ENCODE measurements at regions not wholly inside any gene's neighbourhood (a gene's known extent, or its start where the extent isn't known, plus 50 kb on each side); places are given as distances from the start of the nearest gene placed in this dataset.
"Not testable (repeated sequence)": the region's sequence is repeated elsewhere in the genome, so short reads cannot be mapped to it uniquely, and the experiment has no call there.

- TF ChIP-seq, protein P1, sequence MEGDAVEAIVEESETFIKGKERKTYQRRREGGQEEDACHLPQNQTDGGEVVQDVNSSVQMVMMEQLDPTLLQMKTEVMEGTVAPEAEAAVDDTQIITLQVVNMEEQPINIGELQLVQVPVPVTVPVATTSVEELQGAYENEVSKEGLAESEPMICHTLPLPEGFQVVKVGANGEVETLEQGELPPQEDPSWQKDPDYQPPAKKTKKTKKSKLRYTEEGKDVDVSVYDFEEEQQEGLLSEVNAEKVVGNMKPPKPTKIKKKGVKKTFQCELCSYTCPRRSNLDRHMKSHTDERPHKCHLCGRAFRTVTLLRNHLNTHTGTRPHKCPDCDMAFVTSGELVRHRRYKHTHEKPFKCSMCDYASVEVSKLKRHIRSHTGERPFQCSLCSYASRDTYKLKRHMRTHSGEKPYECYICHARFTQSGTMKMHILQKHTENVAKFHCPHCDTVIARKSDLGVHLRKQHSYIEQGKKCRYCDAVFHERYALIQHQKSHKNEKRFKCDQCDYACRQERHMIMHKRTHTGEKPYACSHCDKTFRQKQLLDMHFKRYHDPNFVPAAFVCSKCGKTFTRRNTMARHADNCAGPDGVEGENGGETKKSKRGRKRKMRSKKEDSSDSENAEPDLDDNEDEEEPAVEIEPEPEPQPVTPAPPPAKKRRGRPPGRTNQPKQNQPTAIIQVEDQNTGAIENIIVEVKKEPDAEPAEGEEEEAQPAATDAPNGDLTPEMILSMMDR (IDR thresholded peaks at IDR 0.05; ENCODE audit: extremely low read depth, insufficient read depth, missing control alignments), result no peak
- in situ Hi-C loops (cut with MboI; ENCODE audit: low pct_unique_long_range_greater_than_20kb, low sequenced_read_pairs, unreplicated experiment), result no loop called here
- DNase-seq (ENCODE audit: low spot score), result no peak
These were observed 315.0 kb upstream of the SLC39A10 start for GRCh38 chr2:195342061-195342460.

DNA sequence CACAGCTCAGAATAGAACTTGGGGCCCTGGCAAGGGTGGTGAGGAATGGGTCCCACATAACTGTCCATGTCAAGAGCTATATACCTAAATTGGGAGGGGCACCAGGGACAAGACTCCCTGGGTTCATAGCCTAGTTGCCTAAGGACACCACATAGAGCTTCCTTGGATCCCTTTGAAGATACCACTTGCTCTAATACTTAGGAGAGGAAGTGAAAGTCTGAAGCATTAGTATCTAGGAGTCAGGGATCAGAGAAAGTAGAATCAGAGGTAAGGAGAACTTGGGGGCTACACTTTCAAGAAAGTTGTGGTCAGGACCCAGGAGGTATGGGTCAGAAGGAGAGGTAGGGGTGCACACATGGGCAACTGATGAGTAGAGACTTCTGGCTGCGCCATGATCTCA is 318.2 kb upstream of the SLC39A10 start:
- no peak for DNase-seq (ENCODE audit: low spot score)
- in situ Hi-C loops (cut with MboI; ENCODE audit: low pct_unique_long_range_greater_than_20kb, low sequenced_read_pairs, unreplicated experiment), result no loop called here

GRCh38 chr2:195337597-195337996 is 319.4 kb upstream of the SLC39A10 start:
- DNase-seq (ENCODE audit: low spot score), result no peak
- TF ChIP-seq, protein P1 (IDR thresholded peaks at IDR 0.05; ENCODE audit: extremely low read depth, insufficient read depth, missing control alignments), result no peak
- in situ Hi-C loops (cut with MboI; ENCODE audit: low pct_unique_long_range_greater_than_20kb, low sequenced_read_pairs, unreplicated experiment), result no loop called here

More for the DNA sequence above, 318.2 kb upstream of the SLC39A10 start:
- TF ChIP-seq, protein P1 (IDR thresholded peaks at IDR 0.05; ENCODE audit: extremely low read depth, insufficient read depth, missing control alignments), result no peak

DNA sequence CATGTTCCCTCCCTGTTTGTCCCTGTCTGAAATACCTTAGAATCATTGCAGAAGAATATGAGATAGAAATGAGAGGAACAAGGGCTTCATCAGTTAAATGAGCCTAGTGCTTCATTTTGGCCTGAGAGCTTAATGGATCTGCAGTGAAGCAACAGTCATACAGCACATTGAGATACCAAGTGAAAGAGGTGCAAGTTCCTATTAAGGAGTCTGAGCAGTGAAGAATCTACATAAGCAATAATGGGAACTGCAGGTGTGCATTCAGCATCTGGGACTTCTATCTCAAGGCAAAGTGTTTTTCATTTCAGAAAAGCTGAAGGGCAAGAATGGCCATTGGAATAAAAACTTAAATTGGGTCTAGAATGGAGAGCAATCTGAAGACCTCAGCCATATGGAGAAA is 323.2 kb upstream of the SLC39A10 start:
- TF ChIP-seq, protein P1 (IDR thresholded peaks at IDR 0.05; ENCODE audit: extremely low read depth, insufficient read depth, missing control alignments), result no peak
- in situ Hi-C loops (cut with MboI; ENCODE audit: low pct_unique_long_range_greater_than_20kb, low sequenced_read_pairs, unreplicated experiment), result no loop called here
- DNase-seq (ENCODE audit: low spot score), result no peak

DNA sequence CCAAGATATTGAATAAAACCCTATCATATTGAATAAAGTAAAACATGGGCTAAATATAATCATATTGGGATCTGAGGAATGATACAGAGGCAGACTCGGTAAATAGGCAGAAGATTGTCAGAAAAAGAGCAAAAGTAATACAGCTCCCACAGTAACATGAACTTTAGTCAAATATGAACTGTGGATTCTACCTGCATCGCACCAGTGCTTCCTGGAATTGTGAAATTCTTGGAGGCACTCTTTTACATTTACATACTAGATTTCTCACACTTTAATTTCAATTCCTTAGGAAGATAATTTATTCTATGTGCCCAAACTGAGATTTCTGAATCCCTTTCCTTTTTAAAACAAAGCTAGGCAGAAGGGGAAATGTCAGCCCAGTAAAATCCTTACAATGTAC is 325.1 kb upstream of the SLC39A10 start:
- TF ChIP-seq, protein P1 (IDR thresholded peaks at IDR 0.05; ENCODE audit: extremely low read depth, insufficient read depth, missing control alignments), result no peak
- in situ Hi-C loops (cut with MboI; ENCODE audit: low pct_unique_long_range_greater_than_20kb, low sequenced_read_pairs, unreplicated experiment), result no loop called here
- no peak for DNase-seq (ENCODE audit: low spot score)

DNA sequence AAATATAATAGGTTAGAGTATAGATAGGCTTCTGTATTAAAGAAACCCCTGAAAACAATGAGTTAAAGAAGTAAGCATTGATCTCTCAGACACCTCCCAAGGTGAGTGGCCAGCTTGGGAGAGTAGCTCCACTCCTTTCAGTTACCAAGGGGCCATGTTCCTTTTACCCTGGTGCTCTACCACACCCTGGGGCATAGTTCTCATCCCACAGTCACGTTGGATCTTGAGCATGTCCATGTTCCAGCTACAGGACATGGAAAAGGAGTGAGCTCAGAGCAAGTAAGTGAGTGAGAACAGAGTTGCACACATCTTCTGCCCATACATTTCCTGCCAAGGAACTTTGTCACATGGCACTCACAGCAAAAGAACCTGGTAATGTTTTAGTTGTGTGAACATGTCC is 325.9 kb upstream of the SLC39A10 start:
- TF ChIP-seq, protein P1 (IDR thresholded peaks at IDR 0.05; ENCODE audit: extremely low read depth, insufficient read depth, missing control alignments), result no peak
- no peak for DNase-seq (ENCODE audit: low spot score)
- in situ Hi-C loops (cut with MboI; ENCODE audit: low pct_unique_long_range_greater_than_20kb, low sequenced_read_pairs, unreplicated experiment), result no loop called here

GRCh38 chr2:195330513-195330956 is 326.5 kb upstream of the SLC39A10 start:
- in situ Hi-C loops (cut with MboI; ENCODE audit: low pct_unique_long_range_greater_than_20kb, low sequenced_read_pairs, unreplicated experiment), result no loop called here
- DNase-seq (ENCODE audit: low spot score), result no peak

DNA sequence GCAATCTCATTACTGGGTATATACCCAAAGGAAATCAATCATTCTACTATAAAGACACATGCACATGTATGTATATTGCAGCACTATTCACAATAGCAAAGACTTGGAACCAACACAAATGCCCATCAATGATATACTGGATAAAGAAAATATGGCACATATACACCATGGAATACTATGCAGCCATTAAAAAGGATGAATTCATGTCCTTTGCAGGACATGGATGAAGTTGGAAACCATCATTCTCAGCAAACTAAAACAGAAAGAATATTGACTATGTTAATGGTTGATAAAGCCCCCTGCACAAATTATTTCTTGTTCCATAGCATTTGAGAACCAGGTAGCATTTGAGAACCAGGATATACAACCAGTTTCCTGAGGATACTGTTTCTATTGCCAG is 327.2 kb upstream of the SLC39A10 start:
- in situ Hi-C loops (cut with MboI; ENCODE audit: low pct_unique_long_range_greater_than_20kb, low sequenced_read_pairs, unreplicated experiment); DNase-seq (ENCODE audit: low spot score): not testable (repeated sequence)

More at GRCh38 chr2:195330513-195330956, 326.5 kb upstream of the SLC39A10 start:
- TF ChIP-seq, protein P1 (IDR thresholded peaks at IDR 0.05; ENCODE audit: extremely low read depth, insufficient read depth, missing control alignments), result no peak
